GM20000 (cell line): ENCODE measurements at regions not wholly inside any gene's neighbourhood (a gene's known extent, or its start where the extent isn't known, plus 50 kb on each side); places are given as distances from the start of the nearest gene placed in this dataset.

Source experiments
- DNase-seq: peaks from one replicate; pipeline ENCODE4 v3.0.0; 2012; ENCODE audit warnings: low spot score
- CTCF ChIP-seq: IDR thresholded peaks from 2 replicates; pipeline ENCODE4 v1.5.1; 2012; ENCODE audit warnings: mild to moderate bottlenecking, control low read depth; ENCODE audit errors: extremely low read depth, missing control alignments

DNA sequence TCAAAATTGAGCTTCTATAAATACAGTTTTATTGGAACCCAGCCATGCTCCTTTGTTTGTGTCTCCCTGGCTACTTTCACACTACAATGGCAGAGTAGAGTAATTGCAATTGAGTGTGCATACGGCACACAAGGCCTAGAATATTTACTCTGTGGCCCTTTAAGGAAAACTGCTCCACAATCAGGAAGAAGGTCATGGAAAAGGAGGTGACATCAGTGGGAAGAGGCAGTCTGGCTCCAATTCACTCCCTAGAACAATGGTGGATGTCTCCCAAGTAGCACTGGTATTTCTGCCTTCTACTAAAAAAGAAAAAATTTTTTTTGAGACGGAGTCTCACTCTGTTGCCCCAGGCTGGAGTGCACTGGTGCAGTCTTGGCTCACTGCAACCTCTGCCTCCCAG is 51.3 kb downstream of the KRTAP19-8 start:
- no peak for DNase-seq
- TF ChIP-seq CTCF: no peak

GRCh38 chr21:30984889-30985288 is 53.4 kb downstream of the KRTAP19-8 start:
- no peak for DNase-seq
- TF ChIP-seq CTCF: no peak

DNA sequence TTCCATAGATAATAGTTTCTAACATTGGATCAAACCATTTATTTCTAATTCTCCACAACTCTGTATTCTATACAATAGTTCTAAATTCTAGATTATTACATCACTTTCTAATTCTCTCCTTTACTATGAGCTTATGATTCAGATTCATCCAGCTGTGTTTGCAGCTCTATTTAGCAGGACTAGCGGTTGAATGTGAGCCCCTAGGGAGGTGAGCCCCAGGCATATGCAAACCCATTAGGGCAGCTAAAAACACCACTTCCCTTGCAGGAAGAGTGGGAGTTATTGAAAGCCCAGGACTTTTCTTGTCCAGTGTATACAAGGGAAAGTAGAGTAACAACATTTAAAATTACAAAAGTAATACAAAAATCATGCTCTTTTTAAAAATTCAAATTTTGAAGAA is 56.9 kb downstream of the KRTAP19-8 start:
- DNase-seq: no peak
- TF ChIP-seq CTCF: no peak

DNA sequence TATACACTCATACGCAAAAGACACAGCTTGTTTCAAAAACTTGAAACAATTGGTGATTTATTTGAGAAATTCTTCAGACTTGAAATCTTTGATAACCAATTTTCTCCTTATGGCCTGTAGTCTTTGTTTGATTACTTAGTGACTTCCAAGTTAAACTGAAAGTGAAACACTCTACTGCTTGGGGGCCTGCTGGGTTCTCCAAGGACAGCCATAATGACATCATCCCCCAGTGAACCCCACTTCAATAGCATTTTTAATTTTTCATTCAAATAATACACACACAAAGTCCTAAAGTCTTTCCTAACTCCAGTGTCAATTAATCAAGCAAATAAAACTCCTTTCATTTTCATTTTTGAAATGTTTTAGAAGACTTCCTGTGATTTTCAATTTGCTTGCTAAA is 59.2 kb downstream of the KRTAP19-8 start:
- DNase-seq: peak; percentile 25
- TF ChIP-seq CTCF: no peak

DNA sequence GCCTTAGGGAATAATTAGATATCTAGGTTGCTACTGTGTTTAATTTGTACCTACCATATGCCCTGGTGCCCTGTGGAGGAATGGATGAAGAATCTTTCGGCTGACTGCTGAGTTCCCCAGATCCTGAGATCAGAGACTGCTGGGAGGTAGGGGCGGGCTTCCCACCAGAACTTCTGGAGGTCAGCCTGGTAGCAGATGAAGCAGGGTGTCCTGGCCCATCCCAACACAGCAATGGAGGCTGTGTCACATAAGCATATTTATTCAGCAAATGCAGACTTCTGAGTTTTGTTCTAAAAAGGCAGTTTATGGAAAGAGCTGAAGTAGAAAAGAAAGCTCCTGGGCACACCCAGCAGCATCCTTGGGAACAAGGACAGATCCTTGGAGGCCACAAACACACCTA is 74.0 kb downstream of the KRTAP19-8 start:
- no peak for TF ChIP-seq CTCF
- DNase-seq: no peak

DNA sequence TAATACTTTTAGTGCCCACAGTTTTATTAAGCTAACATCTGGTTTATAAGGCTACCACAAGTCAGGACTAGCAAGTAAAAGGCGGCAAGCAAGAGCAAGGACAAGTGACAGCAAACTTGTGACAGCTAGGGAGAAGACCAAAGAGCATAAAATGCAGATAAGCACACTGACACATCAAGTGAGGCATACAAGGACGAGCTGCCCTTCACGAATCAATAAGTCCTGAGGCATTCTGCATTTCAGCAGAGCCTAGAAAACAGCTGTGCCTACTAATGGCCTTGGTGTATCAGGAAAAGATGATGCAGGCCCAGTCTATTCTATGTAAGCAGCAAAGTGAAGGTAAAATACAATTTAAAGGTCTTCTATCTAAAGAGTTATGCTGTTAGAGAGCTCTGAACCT is 74.8 kb downstream of the KRTAP19-8 start:
- no peak for DNase-seq
- no peak for TF ChIP-seq CTCF

DNA sequence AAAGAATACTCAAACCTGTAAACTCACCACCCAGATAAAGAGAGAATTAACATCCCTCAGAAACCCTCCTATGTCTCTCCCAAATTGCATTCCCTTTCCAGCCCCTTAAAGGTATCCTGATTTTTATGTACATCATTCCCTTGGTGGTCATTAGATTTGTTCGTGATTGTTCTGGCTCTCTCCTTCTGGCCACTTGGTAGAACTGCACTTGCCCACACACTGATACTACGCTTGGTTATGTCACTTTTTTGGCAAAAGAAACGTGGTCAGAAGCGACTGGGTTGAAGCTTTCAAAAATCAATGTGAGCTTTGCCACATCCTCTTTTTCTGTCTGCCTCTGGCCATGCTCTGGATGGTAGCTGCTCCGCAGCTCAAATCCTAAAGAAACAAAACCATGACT is 76.3 kb downstream of the KRTAP19-8 start:
- TF ChIP-seq CTCF: no peak
- no peak for DNase-seq
